Type B pancreatic cell (in vitro differentiated cells): ENCODE measurements at regions not wholly inside any gene's neighbourhood (a gene's known extent, or its start where the extent isn't known, plus 50 kb on each side); places are given as distances from the start of the nearest gene placed in this dataset.

Experiments used
- DNase-seq: peaks from one replicate; pipeline ENCODE4 v3.0.0; 2021; ENCODE audit warnings: mixed read lengths; ENCODE audit not compliant: unreplicated experiment; ENCODE audit errors: extremely low spot score
- H3K27ac Mint-ChIP-seq: 2 replicates; pipeline ENCODE4 v1.8.0; 2021; ENCODE audit warnings: mild to moderate bottlenecking, mixed read lengths
- H3K27me3 Mint-ChIP-seq: 2 replicates; pipeline ENCODE4 v1.8.0; 2021; ENCODE audit warnings: mixed read lengths
- H3K36me3 Mint-ChIP-seq: 2 replicates; pipeline ENCODE4 v1.8.0; 2021; ENCODE audit warnings: mixed read lengths
- H3K4me1 Mint-ChIP-seq: one replicate; pipeline ENCODE4 v1.8.0; 2021; ENCODE audit warnings: mixed read lengths; ENCODE audit not compliant: unreplicated experiment
- H3K4me3 Mint-ChIP-seq: 2 replicates; pipeline ENCODE4 v1.8.0; 2021; ENCODE audit warnings: mild to moderate bottlenecking, mixed read lengths
- H3K9me3 Mint-ChIP-seq: 2 replicates; pipeline ENCODE4 v1.8.0; 2021; ENCODE audit warnings: mixed read lengths
- TF ChIP-seq, protein P1 (sequence below): fragments of 200-600 bp; sonication (generic); conservative IDR thresholded peaks from 2 replicates; pipeline ENCODE4 v1.5.0; 2021; ENCODE audit warnings: antibody characterized with exemption, mild to moderate bottlenecking

DNA sequence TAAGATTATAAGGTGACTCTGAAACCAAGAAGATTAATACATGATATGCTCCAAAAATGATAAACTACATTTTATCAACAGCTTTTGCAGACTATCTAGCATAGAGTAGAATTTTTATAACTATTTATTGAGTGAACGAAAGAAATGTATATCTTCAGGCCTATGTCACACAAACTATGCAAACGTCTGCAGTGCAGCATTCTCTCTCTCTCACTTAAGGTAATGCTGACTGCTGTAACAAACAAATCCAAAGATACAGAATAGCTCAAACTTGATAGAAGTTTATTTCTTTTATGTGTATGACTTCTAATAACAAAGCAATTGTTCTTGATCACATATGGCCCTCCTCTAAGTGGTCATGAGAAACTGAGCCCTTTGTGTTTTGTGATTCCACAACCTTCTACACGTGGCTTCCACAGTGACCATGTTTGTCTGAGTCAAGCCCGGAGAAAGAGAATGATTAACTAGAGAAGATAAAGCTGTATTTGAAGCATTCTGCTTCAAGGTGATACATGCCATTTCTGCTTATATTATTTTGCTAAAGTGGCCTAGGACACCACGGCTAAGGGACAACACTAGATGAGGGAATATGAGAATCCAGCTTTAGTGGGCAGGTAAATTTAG, 1352.7 kb upstream of the TMEM132C start:
- no peak overlapping the region for H3K4me3 Mint-ChIP-seq
- TF ChIP-seq, protein P1, sequence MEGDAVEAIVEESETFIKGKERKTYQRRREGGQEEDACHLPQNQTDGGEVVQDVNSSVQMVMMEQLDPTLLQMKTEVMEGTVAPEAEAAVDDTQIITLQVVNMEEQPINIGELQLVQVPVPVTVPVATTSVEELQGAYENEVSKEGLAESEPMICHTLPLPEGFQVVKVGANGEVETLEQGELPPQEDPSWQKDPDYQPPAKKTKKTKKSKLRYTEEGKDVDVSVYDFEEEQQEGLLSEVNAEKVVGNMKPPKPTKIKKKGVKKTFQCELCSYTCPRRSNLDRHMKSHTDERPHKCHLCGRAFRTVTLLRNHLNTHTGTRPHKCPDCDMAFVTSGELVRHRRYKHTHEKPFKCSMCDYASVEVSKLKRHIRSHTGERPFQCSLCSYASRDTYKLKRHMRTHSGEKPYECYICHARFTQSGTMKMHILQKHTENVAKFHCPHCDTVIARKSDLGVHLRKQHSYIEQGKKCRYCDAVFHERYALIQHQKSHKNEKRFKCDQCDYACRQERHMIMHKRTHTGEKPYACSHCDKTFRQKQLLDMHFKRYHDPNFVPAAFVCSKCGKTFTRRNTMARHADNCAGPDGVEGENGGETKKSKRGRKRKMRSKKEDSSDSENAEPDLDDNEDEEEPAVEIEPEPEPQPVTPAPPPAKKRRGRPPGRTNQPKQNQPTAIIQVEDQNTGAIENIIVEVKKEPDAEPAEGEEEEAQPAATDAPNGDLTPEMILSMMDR: no peak
- peaks cover 4% of the 10 kb centered on the region for H3K9me3 Mint-ChIP-seq
- H3K4me1 Mint-ChIP-seq: peaks cover 4% of the 10 kb centered on the region
- DNase-seq: no peak
- no peaks in the 10 kb centered on the region for H3K36me3 Mint-ChIP-seq
- no peaks in the 10 kb centered on the region for H3K27me3 Mint-ChIP-seq
- no peak overlapping the region for H3K27ac Mint-ChIP-seq

DNA sequence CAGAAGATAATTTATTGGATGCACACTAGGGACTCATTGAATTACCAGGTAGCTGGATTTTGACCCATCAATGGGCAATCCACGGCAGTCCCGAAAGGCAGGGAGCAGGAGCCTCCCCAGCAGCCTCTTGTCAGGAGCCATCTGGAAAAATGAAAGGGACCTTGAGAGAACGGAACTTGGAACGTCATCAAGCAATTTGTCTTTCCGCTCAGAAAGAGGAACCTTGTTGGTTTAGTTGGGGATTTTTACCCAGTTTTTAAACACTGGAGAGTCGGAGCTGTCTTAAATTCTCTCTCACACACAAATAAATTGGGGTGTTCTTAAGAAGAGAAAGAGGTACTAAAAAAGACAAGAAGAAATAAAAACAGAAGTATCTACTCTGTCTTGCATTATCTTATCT, 1351.7 kb upstream of the TMEM132C start:
- Mint-ChIP-seq H3K4me1 (peaks cover 4% of the 10 kb centered on the region), H3K27me3 (no peaks in the 10 kb centered on the region), H3K36me3 (no peaks in the 10 kb centered on the region), H3K9me3 (peaks cover 4% of the 10 kb centered on the region), H3K27ac (no peak overlapping the region), H3K4me3 (no peak overlapping the region)
- no peak for DNase-seq
- TF ChIP-seq, protein P1: no peak

DNA sequence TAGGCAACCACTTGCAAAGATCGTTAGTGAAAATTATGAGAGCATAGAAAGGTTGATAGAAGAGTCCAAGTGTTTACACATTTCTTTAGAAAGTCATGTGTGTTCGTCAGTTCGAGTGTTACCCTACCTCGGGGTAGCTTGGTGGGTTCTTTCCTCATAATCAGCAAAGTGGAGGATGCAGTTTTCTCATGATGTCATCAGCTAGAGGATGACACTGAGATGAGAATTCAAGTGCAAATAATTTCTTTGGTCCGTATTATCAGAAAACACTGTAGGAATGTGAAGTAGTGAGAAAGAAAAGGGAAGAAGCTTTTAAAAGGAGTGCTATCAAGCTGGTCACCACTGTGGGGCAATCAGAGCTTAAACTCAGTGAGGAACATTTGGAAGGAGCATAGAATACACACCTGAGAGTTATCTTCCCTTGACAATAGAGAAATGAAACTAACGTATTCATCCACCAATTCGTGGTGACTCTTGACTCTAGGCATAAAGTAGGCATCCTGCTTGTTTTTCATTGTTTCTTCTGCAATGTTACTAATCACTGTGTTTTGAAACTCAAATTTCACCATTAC, 1340.9 kb upstream of the TMEM132C start:
- Mint-ChIP-seq H3K27ac (no peak overlapping the region), H3K9me3 (no peaks in the 10 kb centered on the region), H3K27me3 (no peaks in the 10 kb centered on the region), H3K4me1 (no peaks in the 10 kb centered on the region), H3K4me3 (no peak overlapping the region), H3K36me3 (no peaks in the 10 kb centered on the region)
- DNase-seq: no peak
- TF ChIP-seq, protein P1: no peak

DNA sequence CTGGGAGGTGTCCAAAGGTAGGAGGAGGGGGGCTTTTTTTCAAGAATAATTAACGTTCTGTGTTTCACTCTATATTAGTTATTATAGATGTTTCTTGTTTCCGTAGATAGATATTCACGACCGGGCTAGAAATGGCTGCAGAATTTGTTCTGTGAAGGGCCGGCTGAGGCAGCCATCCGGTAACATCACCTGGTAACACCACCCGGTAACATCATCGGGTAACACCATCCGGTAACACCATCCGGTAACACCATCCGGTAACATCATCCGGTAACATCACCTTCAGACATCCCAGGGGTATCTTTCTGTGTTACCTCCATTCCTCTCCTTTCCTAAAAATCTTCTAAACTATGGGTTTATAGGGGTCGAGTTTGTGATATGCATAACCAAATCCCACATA, 1336.7 kb upstream of the TMEM132C start:
- Mint-ChIP-seq H3K9me3 (no peaks in the 10 kb centered on the region), H3K27ac (no peak overlapping the region), H3K4me1 (no peaks in the 10 kb centered on the region), H3K27me3 (no peaks in the 10 kb centered on the region), H3K4me3 (no peak overlapping the region), H3K36me3 (no peaks in the 10 kb centered on the region)
- TF ChIP-seq, protein P1: no peak
- DNase-seq: no peak

DNA sequence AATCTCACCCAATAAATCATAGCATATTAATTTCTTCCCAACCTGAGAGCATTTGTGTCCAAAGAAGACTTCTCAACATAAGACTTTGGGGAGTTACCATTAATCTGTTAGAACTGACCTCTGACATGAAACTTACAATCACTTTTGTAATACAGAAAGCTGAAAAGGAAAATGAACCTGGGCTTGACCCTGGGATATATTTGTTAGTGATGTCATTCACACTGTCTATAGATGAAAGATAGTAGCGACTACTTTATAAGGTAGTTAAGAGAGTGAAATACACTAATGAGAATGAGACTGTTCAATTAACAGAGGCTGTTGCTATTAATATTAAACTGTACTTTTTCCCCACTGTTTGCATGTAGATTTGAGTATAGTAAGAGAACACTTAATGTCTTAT, 1334.8 kb upstream of the TMEM132C start:
- Mint-ChIP-seq H3K27me3 (no peaks in the 10 kb centered on the region), H3K4me1 (no peaks in the 10 kb centered on the region), H3K4me3 (no peak overlapping the region), H3K9me3 (no peaks in the 10 kb centered on the region), H3K36me3 (no peaks in the 10 kb centered on the region), H3K27ac (no peak overlapping the region)
- no peak for DNase-seq
- TF ChIP-seq, protein P1: no peak
